ENCODE measurements at regions not wholly inside any gene's neighbourhood (a gene's known extent, or its start where the extent isn't known, plus 50 kb on each side); places are given as distances from the start of the nearest gene placed in this dataset.
A peak's percentile ranks its signal among the peaks of the same experiment; 100 is the strongest.
"Not testable (repeated sequence)": the region's sequence is repeated elsewhere in the genome, so short reads cannot be mapped to it uniquely, and the experiment has no call there.

GRCh38 chr6:85961125-85961524 is 318.4 kb upstream of the SYNCRIP start:
- no peak for DNase-seq (ENCODE audit: low read depth)

- DNase-seq (ENCODE audit: low read depth) = no peak
Observed at GRCh38 chr6:85948481-85948880, 305.8 kb upstream of the SYNCRIP start.

GRCh38 chr6:85945459-85946185 is 302.9 kb upstream of the SYNCRIP start:
- DNase-seq (ENCODE audit: low read depth) = no peak

- DNase-seq (ENCODE audit: low read depth) = no peak
Observed at GRCh38 chr6:85944776-85945175, 302.1 kb upstream of the SYNCRIP start.

GRCh38 chr6:85942844-85943243 is 300.2 kb upstream of the SYNCRIP start:
- DNase-seq (ENCODE audit: low read depth) = no peak

- no peak for DNase-seq (ENCODE audit: low read depth)
Observed at GRCh38 chr6:85936916-85937315, 294.2 kb upstream of the SYNCRIP start.

GRCh38 chr6:85923013-85923430 is 280.3 kb upstream of the SYNCRIP start:
- peak; percentile 1 for DNase-seq (ENCODE audit: low read depth)

- DNase-seq (ENCODE audit: low read depth) = no peak
Observed at GRCh38 chr6:85920782-85921181, 278.1 kb upstream of the SYNCRIP start.

- no peak for DNase-seq (ENCODE audit: low read depth)
Observed at GRCh38 chr6:85917522-85917921, 274.8 kb upstream of the SYNCRIP start.

- no peak for DNase-seq (ENCODE audit: low read depth)
Observed at GRCh38 chr6:85913001-85913400, 270.3 kb upstream of the SYNCRIP start.

GRCh38 chr6:85912582-85912981 is 269.9 kb upstream of the SYNCRIP start:
- DNase-seq (ENCODE audit: low read depth) = no peak

- DNase-seq (ENCODE audit: low read depth) = no peak
Observed at GRCh38 chr6:85911067-85911466, 268.4 kb upstream of the SYNCRIP start.

- DNase-seq (ENCODE audit: low read depth) = not testable (repeated sequence)
Observed at GRCh38 chr6:85908120-85908519, 265.4 kb upstream of the SYNCRIP start.

- DNase-seq (ENCODE audit: low read depth) = no peak
Observed at GRCh38 chr6:85892346-85892745, 249.7 kb upstream of the SYNCRIP start.

GRCh38 chr6:85887461-85887860 is 244.8 kb upstream of the SYNCRIP start:
- no peak for DNase-seq (ENCODE audit: low read depth)

GRCh38 chr6:85868685-85869084 is 226.0 kb upstream of the SYNCRIP start:
- no peak for DNase-seq (ENCODE audit: low read depth)

- no peak for DNase-seq (ENCODE audit: low read depth)
Observed at GRCh38 chr6:85867595-85867994, 224.9 kb upstream of the SYNCRIP start.

GRCh38 chr6:85866758-85867401 is 224.2 kb upstream of the SYNCRIP start:
- DNase-seq (ENCODE audit: low read depth) = no peak

GRCh38 chr6:85866370-85866730 is 223.7 kb upstream of the SYNCRIP start:
- DNase-seq (ENCODE audit: low read depth) = no peak

- peak; percentile 52 for DNase-seq (ENCODE audit: low read depth)
Observed at GRCh38 chr6:85865420-85866369, 223.0 kb upstream of the SYNCRIP start.

GRCh38 chr6:85864453-85865401 is 222.0 kb upstream of the SYNCRIP start:
- no peak for DNase-seq (ENCODE audit: low read depth)

- DNase-seq (ENCODE audit: low read depth) = no peak
Observed at GRCh38 chr6:85856235-85856634, 213.5 kb upstream of the SYNCRIP start.

Data from HS-5 (cell line).